ENCODE measurements at regions not wholly inside any gene's neighbourhood (a gene's known extent, or its start where the extent isn't known, plus 50 kb on each side); places are given as distances from the start of the nearest gene placed in this dataset.
A peak's percentile ranks its signal among the peaks of the same experiment; 100 is the strongest.

DNA sequence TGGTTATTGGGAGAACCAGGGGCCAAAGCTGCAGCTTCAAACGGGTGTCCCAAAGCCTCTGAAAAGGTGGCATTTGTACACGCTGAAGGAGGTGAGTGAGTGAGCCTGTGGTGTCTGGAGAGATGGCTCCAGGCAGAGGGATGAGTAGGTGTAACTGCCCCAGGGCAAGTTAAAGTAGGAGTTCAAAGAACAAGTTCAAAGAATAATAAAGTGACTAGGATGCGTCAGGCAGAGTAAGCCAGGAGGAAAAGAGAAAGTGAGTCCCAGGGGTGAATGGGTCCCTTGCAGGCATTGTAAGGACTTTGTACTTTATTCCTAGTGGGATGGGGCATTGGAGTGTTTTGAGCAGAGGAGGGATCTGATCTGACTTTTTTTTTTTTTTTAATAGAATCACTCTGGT lies 201.4 kb upstream of the PWP1 start:
- DNase-seq = no peak

- DNase-seq = no peak
Measured at GRCh38 chr12:107484941-107485340, 200.7 kb upstream of the PWP1 start.

DNA sequence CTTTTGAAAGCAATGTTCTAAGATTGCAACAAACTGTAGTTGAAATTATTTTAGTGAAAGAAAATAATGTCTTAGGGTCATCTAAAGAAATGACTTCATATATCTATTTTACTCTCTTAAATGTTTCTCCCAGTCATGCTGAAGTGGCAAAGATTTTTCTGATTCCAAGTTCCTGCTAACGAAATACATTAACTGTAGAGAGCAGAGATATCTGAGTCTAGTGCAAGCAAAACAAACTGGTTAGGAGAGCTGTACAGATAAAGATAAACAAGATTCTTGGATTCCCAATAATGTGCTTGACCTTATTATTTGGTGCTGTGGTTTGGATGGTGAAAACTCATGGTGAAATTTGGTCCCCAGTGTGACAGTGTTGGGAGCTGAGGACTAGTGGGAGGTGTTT lies 199.9 kb upstream of the PWP1 start:
- no peak for DNase-seq

- DNase-seq = no peak
Measured at GRCh38 chr12:107486140-107486892, 199.3 kb upstream of the PWP1 start.

- no peak for DNase-seq
Measured at GRCh38 chr12:107487011-107487680, 198.5 kb upstream of the PWP1 start.

DNA sequence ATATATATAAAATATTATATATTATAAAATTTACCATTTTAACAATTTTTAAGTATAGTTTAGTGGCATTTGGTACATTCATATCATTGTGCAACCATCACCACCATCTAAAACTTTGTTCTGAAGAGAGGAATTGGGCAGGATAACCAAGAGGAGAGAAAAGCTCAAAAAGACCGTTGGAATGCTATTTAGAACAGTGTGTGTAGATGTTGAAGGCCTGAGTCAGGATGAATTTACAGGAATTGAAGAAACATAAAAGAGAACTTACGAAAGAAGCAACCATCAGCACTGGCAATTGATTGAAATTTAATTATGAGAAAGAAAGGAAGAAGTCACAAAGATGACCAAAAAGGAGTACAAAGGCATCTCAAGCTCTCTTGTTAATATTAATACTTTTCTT lies 196.9 kb upstream of the PWP1 start:
- no peak for DNase-seq

DNA sequence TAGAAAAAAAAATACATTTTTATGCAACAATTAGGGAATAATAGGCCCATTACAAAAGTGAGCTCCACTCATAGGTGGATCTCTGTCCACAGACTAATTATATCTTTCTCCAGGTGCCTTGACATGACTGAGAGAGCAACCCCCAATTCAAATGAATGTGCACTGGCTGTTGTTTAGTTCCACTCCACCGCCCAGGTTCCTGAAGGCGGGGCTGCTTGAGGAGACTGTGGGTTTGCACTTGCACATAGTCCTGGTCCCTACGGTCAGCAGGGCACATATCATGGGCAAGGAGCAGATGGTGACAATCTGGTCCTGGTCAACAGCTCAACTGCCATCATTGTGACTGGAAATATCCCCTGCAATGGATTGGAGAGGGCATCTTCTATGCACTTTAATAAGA lies 195.6 kb upstream of the PWP1 start:
- DNase-seq = no peak

DNA sequence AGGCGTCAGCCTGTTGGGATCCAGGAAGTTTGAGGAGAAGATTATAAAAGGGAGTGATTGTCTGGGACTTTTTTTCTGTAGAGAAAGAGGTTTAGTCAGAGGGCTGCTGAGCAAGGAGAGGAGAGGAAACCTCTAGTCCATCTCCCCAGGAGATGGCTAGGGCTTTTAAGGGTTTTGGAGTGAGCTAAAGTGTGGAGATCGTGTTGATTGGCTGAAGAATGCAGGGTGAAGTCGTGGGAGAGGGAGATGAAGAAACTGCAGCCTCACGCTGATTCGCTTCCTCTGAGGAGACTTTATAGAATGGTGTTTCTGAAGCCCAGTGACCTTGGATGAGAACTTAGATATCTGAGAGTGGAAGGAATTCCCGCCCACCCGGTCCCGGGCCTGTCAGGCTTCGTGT lies 193.7 kb upstream of the PWP1 start:
- no peak for DNase-seq

DNA sequence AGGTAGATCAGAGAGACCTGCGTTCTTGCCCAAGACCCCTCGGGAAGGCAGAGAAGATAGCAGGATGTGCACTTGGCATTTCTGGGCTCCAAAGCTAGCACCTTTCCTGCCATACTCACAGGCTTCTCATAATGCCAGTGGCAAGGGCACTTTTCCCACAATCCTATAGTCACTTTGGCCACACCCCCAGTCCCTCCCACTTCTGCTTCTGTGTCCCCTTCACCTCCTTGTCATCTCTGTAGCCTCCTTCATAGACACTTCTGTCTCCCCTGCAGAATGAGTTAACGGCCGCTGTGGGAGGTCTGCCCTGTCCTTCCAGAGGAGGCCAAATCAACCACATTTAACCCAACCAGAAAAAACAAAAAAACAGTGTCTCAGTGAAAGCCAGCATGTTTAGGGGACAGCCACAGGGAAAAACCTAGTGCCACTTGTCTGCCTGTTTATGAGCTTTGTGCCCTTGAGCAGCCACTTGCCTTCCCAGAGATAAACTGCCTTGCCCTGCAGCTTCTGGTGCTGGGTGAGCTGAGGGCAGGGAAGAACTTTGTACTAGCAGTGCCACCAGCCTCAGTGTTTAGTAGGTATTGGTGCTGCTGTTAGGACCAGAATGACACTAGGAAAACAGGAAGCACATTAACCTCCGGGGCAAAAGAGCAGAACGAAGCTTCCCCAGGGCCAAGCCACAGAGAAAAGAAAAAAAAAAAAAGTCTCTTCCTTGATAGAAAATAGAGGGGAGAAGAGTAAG lies 193.0 kb upstream of the PWP1 start:
- no peak for DNase-seq

GRCh38 chr12:107493135-107493494 lies 192.5 kb upstream of the PWP1 start:
- no peak for DNase-seq

DNA sequence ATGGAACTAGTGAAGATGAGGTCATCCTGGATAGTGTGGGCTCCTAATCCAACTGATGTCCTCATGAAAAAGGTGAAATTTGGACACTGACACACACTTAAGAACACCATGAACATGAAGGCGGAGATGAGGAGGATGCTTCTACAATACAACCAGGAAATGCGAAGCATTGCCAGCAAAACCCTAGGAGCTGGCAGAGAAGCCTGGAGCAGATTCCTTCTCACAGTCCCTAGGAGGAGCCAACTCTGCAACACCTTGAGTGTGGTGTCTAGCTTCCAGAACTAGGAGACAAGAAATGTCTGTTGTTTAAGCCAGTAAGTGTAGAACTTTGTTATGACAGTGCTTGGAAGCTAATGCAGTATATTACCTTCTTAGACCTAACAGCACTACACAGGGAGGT lies 191.9 kb upstream of the PWP1 start:
- no peak for DNase-seq

GRCh38 chr12:107494331-107494730 lies 191.3 kb upstream of the PWP1 start:
- DNase-seq = no peak

GRCh38 chr12:107495604-107496003 lies 190.0 kb upstream of the PWP1 start:
- no peak for DNase-seq

DNA sequence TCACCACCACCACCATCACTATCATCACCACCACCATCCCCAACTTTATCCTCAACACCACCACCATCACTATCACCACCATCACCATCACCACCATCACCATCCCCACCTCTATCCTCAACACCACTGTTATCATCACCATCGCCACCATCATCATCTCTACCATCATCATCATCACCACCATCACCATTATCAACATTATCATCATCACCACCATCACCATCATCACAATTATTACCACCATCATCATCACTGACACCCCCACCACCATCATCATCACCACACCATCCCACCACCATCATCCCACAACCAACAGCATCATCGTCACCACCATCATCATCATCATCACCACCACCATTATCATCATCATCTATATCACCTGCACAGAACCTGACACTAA lies 188.4 kb upstream of the PWP1 start:
- DNase-seq = no peak

DNA sequence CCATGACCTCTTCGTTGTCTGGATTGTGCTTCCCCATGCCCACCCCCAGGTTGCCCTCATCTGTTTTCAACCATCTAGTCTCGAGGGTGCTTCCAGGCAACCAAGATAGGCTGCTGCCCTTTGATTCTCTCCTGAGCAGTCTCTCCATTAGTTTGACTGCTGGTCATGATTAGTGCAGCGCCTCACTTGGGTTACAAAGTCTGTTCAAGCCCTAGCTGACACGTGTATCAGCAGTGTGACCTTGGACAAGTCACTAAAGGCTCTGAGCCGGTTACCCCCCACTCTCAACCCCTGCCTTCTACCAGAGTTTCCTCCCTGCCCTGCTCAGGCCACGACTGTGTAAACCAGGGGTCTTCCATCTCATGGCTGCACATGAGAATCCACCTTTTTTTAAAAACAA lies 185.3 kb upstream of the PWP1 start:
- DNase-seq = no peak

DNA sequence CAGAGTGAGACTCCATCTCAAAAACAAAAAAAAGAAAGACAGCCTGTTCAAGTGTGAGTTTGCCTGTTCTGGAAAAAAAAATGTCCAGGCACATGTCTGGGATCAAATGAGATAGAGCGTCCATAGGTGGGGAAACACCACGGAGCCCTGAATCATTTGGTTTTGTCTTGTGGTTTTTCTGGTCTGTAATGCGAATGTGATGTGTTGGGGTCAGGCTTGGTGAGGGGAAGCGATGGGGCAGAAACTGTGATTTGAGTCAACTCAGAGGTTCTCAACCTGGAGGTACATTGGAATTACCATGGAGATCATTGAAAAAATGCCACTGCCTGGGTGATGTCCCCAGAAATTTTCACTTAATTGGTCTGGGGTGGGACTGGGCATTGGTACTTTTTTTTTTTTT lies 183.9 kb upstream of the PWP1 start:
- no peak for DNase-seq

DNA sequence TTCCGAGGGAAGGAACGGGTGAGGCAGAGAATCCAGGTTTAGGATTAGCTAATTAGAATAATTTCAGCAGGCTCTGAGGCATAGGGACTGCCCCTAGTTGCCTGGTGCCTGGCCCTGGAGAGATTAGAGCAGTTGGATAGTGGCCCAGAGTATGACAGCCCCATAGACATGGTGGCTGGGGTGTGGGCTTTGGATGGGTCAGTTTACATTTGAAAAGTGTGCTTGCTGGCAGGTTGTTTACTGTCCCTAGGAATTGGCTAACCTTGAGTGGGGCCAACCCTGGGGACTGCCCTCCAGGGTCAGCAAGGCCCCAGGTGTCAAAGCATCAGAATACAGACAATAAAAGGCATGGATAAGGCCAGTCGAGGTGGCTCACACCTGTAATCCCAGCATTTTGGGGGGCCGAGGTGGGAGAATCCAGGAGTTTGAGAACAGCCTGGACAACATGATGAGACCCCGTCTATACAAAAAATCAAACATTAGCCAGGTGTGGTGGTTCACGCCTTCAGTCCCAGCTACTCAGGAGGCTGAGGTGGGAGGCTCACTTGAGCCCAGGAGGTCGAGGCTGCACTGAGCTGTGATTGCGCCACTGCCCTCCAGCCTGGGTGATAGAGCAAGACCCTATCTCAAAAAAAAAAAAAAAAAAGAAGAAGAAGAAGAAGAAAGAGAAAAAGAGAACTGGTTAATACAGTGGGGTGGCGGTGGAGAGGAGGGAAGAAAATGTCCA lies 182.3 kb upstream of the PWP1 start:
- DNase-seq = no peak

GRCh38 chr12:107503887-107504885 lies 181.4 kb upstream of the PWP1 start:
- peak in 1 of 2 experiments; percentile 25 for DNase-seq

DNA sequence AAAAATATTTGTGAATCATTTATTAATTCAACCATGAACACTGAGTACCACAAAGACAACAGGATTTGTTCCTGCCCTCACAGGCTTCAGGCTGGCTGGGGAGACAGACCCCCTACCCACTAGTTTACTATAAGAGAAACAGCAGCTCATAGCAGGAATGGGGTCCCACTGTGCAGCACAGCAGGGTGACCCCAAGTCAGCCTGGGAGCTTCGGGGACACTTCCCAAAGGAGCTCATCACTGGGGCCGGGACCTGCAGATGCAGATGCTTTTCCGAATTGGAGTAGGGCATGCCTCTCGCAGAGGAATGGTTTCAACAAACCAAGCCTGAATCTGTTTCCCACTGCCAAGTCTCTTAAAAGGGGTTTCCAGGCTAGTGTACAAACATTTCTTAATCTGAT lies 176.2 kb upstream of the PWP1 start:
- DNase-seq = no peak

DNA sequence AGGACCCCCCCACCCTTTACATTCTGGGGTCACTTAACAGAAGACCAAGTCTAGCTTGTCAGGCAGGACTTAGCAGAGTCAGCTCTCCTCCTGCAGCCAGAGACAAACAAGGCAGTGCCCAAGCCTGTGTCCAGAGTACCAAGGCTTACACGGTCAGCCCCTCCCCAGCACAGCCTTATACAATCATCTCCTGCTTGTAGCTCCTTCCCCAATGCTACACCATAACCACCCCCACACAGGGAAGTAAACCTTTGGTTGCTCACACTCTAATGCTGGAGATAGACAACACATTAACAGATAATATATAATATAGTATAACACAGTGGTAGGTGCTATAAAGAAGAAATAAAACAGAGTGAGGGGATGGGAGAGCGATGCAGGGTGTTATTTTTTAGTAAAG lies 175.4 kb upstream of the PWP1 start:
- no peak for DNase-seq

GRCh38 chr12:107511292-107511691 lies 174.3 kb upstream of the PWP1 start:
- DNase-seq = no peak

GRCh38 chr12:107512391-107512790 lies 173.2 kb upstream of the PWP1 start:
- no peak for DNase-seq
